ENCODE measurements at regions not wholly inside any gene's neighbourhood (a gene's known extent, or its start where the extent isn't known, plus 50 kb on each side); places are given as distances from the start of the nearest gene placed in this dataset.

GRCh38 chr18:78711316-78711715 lies 268.3 kb upstream of the SALL3 start:
- no peaks in the 10 kb centered on the region for H3K36me3 ChIP-seq (ENCODE audit: insufficient read depth, low read length)
- H3K4me2 ChIP-seq (ENCODE audit: low read length) = no peak overlapping the region
- no peaks in the 10 kb centered on the region for H3K9me3 ChIP-seq (ENCODE audit: low read length)
- no peaks in the 10 kb centered on the region for H3K79me2 ChIP-seq (replicated peaks; ENCODE audit: insufficient read depth, low read length)
- H4K20me1 ChIP-seq (ENCODE audit: insufficient read depth) = no peaks in the 10 kb centered on the region
- no peaks in the 10 kb centered on the region for H3K9me2 ChIP-seq (ENCODE audit: insufficient read depth, low read length)
- no peak overlapping the region for H3K27ac ChIP-seq (ENCODE audit: low read length)
- H3F3A ChIP-seq (ENCODE audit: insufficient read depth, low read length, poor library complexity, severe bottlenecking) = no peaks in the 10 kb centered on the region
- TF ChIP-seq POLR2AphosphoS5 (IDR thresholded peaks at IDR 0.05) = no peak
- TF ChIP-seq, protein P1, sequence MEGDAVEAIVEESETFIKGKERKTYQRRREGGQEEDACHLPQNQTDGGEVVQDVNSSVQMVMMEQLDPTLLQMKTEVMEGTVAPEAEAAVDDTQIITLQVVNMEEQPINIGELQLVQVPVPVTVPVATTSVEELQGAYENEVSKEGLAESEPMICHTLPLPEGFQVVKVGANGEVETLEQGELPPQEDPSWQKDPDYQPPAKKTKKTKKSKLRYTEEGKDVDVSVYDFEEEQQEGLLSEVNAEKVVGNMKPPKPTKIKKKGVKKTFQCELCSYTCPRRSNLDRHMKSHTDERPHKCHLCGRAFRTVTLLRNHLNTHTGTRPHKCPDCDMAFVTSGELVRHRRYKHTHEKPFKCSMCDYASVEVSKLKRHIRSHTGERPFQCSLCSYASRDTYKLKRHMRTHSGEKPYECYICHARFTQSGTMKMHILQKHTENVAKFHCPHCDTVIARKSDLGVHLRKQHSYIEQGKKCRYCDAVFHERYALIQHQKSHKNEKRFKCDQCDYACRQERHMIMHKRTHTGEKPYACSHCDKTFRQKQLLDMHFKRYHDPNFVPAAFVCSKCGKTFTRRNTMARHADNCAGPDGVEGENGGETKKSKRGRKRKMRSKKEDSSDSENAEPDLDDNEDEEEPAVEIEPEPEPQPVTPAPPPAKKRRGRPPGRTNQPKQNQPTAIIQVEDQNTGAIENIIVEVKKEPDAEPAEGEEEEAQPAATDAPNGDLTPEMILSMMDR (IDR thresholded peaks at IDR 0.05; ENCODE audit: poor library complexity, severe bottlenecking) = no peak
- TF ChIP-seq SMC3 (conservative IDR thresholded peaks at IDR 0.05; ENCODE audit: poor library complexity) = no peak
- TF ChIP-seq EZH2 (IDR thresholded peaks at IDR 0.05; ENCODE audit: borderline replicate concordance, insufficient read depth, low read length, poor library complexity, severe bottlenecking) = no peak
- TF ChIP-seq REST (IDR thresholded peaks at IDR 0.05; ENCODE audit: borderline replicate concordance) = no peak
- no peak for TF ChIP-seq TAF1 (IDR thresholded peaks at IDR 0.05; ENCODE audit: low read depth)
- no peak for TF ChIP-seq RAD21 (conservative IDR thresholded peaks at IDR 0.05)
- no peak overlapping the region for H3K9ac ChIP-seq (ENCODE audit: low read length)
- H3K4me3 ChIP-seq (ENCODE audit: low read length) = no peak overlapping the region
- no peak overlapping the region for H2AFZ ChIP-seq (ENCODE audit: low read depth, low read length)
- H3K27me3 ChIP-seq (ENCODE audit: insufficient read depth, low read depth, low read length) = no peaks in the 10 kb centered on the region

DNA sequence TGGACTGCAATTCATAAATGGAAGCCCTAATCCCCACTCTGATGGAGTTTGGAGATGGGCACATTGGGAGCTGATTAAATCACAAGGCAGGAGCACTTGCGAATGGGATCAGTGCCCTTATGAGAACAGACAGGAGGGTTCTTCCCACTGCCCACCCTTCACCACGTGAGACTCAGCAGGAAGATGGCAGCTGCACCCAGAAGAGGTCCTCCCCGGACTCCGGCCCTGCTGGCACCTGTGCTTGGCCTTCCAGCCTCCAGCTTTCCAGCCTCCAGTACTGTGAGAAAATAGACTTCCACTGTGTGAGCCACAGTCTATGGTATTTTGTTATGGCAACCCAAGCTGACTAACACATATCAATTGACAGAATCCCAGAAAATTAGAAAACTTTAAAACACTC lies 267.6 kb upstream of the SALL3 start:
- Histone ChIP-seq H3K27me3 (ENCODE audit: insufficient read depth, low read depth, low read length) (no peaks in the 10 kb centered on the region), H3K9me2 (ENCODE audit: insufficient read depth, low read length) (no peaks in the 10 kb centered on the region), H3K4me3 (ENCODE audit: low read length) (no peak overlapping the region), H2AFZ (ENCODE audit: low read depth, low read length) (no peak overlapping the region), H3K27ac (ENCODE audit: low read length) (no peak overlapping the region), H3F3A (ENCODE audit: insufficient read depth, low read length, poor library complexity, severe bottlenecking) (no peaks in the 10 kb centered on the region), H3K79me2 (replicated peaks; ENCODE audit: insufficient read depth, low read length) (no peaks in the 10 kb centered on the region), H3K36me3 (ENCODE audit: insufficient read depth, low read length) (no peaks in the 10 kb centered on the region), H4K20me1 (ENCODE audit: insufficient read depth) (no peaks in the 10 kb centered on the region), H3K9ac (ENCODE audit: low read length) (no peak overlapping the region), H3K9me3 (ENCODE audit: low read length) (no peaks in the 10 kb centered on the region), H3K4me2 (ENCODE audit: low read length) (no peak overlapping the region)
- no peak for TF ChIP-seq TAF1 (IDR thresholded peaks at IDR 0.05; ENCODE audit: low read depth)
- no peak for TF ChIP-seq REST (IDR thresholded peaks at IDR 0.05; ENCODE audit: borderline replicate concordance)
- TF ChIP-seq, protein P1 (IDR thresholded peaks at IDR 0.05; ENCODE audit: poor library complexity, severe bottlenecking) = no peak
- no peak for TF ChIP-seq EZH2 (IDR thresholded peaks at IDR 0.05; ENCODE audit: borderline replicate concordance, insufficient read depth, low read length, poor library complexity, severe bottlenecking)
- no peak for TF ChIP-seq POLR2AphosphoS5 (IDR thresholded peaks at IDR 0.05)
